ENCODE measurements at regions not wholly inside any gene's neighbourhood (a gene's known extent, or its start where the extent isn't known, plus 50 kb on each side); places are given as distances from the start of the nearest gene placed in this dataset.
"Not testable (repeated sequence)": the region's sequence is repeated elsewhere in the genome, so short reads cannot be mapped to it uniquely, and the experiment has no call there.

DNA sequence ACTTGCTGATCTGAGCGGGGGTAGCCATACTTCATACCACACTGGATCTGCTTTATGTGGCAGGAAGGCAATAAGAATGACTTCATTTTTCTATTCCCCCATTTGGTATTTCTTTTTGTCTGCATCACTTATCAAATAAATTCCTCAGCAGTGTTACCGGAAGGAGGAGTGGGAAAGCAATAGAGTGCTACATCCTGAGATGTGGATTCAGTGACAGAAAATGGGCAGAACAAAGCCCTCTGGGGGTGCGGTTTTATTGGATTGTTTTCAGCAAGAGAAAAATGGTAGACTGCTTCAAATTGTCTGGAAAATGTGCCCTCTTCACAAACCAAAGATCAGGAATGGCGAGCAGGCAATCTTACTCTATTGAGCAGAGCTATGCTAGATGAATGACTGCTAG, 751.9 kb upstream of the NEGR1 start:
- DNase-seq, result no peak

DNA sequence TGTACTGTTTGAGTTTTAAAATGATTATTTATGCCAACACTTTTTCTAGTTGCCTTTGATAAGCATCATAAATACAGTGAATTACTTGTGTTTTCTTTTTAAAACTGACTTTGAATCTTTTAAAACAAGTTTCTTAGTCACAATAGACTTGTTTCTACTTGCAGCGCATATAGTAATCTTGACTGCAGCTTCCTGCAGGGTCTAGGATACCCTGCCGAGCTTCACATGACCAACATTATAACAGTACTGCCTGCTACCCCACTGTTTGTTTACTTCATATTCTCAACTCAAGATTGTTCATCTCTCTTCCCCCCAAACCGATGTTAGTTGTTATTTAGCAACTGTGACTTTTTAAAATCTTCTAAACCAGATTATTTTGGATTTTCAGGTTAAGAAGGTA, 751.3 kb upstream of the NEGR1 start:
- DNase-seq, result no peak

DNA sequence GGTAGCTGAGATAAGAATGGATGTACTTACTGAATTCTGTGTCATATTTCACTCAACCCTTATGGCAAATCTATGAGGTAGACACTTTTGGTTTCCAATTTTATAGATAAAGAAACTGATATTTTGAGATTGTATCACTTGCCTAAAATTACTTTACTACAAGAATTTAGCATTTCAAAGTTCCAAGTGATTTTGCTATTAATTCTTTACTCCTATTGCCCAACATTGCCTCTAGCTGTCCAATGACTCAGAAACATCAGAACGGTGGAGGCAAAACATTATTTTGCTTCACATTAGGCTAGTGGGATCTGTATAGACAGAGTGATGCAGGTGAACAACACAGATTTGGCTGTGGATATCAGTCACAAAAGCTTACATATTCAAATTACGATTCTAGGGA, 747.2 kb upstream of the NEGR1 start:
- DNase-seq, result no peak

DNA sequence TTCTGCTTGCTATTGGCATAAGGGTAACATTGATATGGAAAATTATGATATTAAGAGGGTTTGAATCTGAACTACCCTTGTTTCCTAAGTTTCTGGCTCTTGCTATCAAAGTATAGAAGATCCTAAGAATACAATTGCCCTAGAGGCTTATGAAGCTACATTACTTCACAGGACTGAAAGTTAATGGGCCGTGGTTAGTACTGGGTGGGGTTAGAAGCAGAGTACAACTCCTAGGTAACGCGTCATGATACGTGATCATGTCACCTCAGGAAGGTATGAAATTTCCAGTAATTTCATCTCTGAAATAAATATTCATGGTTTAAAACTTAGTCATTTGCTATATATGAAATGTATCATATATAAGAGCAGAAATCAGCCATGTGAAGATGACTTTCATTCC, 743.8 kb upstream of the NEGR1 start:
- no peak for DNase-seq

DNA sequence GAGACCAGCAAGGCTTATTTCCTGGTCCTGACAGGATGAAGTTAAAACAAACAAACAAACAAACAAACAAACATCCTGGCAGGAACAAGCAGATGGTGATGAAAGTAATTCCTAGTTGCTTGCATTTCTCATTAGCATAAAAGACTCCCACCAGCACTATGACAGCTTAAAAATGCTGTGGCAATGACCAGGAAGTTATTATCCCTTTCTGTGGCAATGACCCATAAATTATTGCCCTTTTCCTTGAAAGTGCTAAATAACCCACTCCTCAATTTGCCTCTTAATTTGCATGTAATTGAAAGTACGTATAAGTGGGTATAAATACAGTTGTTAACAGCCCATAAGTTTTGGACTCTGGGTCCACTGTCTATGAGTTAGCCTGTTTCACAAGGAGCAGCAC, 727.6 kb upstream of the NEGR1 start:
- no peak for DNase-seq

DNA sequence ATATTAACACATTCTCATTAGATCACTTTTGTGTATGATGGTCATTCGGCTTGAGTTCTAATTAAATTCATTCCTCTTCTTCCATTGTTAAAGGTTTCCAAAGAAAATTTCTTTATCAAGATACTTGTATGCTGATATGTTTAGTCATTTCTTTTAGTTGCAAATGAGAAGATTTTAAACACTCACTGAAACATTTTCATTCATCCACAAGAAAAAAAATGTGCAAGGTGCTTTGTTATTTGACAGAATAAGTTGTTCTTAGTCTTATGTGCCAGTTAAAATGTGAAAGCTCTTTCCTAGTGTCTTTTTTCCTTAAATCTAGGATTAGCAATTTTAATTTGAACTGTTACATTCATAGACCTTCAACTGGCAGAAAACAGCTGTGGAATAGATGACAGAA, 727.0 kb upstream of the NEGR1 start:
- no peak for DNase-seq

DNA sequence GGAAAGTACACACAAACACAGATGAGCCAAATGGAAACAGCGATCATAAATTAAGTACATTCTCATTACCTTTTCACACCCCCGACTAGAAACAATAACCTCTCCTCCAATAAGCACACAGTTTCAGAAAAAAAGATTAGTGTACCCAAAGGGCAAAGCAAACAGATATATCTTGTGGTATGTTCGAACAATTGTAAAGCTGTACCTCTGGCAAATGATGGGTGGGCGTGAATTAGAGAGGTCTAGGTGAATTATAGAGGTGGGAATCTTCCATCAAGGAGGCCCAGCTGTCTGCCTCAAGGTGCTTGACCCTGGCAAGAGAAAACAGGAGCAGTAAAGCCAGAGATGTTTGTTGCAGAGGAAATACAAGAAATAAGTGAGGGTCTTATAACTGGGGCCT, 715.3 kb upstream of the NEGR1 start:
- DNase-seq, result no peak

DNA sequence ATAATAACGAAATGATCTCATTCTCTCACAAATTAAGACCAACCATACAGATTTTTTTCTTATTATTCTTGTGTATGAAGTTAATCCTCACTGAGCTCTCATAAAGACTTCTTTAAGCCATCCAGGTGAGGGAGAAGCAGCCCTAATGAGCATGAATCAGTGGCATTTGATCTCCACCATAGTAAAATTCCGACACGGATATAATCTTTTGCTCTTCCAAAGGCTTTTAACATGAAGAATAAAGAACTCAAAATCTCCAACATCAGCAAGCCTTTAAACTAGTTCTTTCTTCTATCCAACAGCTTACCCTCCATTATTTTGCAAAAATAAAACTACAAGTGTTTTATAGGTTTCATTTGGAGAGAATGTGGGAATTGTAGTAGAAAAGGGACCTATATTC, 714.7 kb upstream of the NEGR1 start:
- DNase-seq, result no peak

DNA sequence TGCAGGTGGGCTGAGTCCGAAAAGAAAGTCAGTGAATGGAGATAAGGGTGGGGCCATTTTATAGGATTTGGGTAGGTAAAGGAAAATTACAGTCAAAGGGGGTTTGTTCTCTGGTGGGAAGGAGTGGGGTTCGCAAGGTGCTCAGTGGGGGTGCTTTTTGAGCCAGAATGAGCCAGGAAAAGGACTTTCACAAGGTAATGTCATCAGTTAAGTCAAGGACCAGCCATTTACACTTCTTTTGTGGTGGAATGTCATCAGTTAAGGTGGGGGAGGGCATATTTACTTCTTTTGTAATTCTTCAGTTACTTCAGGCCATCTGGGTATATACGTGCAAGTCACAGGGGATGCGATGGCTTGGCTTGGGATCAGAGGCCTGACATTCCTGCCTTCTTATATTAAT, 705.5 kb upstream of the NEGR1 start:
- not testable (repeated sequence) for DNase-seq

DNA sequence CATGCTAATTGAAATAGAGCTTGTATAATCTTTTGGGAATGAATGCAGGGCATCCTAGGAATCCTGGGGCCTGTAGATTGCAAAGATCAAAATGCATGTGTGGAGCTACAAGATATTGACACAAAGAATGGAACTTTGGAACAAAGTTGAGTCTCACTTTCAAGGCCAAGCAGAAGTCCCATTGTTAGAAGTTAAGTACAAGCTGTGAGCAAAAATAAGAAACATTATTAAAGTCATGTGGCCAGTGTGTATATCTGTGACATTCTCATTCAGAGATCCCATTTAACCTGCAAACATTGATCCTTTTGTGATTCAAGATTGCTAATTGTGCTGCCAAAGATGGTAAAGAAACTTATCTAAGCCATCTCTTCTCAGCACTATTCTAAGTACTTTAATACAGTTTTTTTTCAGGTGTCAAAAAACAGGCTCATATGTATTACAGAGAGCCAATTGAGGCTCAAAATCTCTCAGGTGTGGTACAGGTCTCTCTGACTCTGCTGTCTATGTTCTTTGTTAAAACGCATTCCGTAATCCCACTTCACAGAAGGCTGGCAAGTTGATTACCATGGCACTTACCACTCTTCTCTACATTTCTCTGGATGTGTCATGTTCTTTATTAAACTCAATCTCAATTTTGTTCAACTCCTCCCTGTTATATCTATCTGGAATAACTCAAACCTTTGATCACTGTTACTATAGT, 704.4 kb upstream of the NEGR1 start:
- DNase-seq, result no peak

DNA sequence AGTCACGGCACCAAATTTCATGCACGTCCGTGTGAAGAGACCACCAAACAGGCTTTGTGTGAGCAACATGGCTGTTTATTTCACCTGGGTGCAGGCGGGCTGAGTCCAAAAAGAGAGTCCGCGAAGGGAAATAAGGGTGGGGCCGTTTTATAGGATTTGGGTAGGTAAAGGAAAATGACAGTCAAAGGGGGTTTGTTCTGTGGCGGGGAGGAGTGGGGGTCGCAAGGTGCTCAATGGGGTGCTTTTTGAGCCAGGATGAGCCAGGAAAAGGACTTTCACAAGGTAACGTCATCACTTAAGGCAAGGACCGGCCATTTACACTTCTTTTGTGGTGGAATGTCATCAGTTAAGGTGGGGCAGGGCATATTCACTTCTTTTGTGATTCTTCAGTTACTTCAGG, 702.7 kb upstream of the NEGR1 start:
- DNase-seq, result not testable (repeated sequence)

DNA sequence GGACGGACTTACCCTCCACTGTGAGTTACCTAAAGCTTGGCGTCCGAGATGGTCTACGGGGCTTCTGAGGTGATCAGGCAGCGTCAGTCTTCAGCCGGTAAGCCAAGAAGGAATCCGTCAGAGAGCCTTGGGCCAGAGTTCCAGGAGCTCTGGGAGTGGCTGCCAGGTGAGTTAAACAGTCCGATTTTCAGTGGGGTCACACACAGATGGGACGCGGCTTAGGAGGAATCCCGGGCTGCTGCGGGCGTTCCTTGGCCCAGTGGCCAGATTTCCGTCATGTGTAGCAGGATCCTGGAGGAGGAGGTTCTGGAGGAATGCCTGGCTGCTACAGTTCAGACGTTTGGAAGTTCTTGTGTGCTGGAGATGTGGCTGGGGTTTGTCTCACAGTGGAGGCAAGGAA, 700.7 kb upstream of the NEGR1 start:
- DNase-seq, result not testable (repeated sequence)

DNA sequence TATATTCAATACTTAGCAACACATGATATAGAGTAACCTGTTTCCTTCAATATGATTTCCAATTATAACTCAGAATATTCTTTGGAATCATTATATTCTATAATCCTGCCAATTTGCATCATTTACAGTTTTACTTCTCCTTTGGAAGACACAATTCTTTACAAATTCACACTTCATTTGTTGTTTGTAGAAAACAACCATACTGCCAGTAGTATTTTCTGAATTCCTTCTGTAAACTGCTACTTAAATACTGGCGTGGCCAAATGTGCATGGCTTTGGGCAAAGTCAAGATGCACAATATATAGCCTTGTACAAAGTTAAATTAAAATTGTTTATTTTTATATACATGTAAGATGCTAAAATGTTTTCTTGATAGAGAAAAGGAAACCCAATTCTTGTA, 687.1 kb upstream of the NEGR1 start:
- DNase-seq, result no peak

DNA sequence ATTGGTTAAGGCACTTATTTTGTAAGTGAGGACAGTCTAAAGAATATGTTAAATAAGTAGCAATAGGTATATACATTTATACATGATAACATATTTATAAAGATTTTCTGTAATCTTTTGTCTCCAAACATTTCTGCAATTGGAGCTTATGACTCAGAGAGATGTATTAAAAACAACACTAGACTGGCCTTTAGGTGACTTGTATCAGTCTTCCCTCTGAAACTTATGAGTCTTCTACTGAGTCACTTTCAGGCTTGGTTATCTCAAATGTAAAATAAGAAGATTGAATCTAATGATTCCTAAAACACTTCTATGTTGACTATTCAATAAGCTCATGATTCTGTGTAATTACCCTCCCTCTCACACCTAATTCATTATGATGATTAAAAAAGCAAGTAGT, 672.6 kb upstream of the NEGR1 start:
- no peak for DNase-seq

DNA sequence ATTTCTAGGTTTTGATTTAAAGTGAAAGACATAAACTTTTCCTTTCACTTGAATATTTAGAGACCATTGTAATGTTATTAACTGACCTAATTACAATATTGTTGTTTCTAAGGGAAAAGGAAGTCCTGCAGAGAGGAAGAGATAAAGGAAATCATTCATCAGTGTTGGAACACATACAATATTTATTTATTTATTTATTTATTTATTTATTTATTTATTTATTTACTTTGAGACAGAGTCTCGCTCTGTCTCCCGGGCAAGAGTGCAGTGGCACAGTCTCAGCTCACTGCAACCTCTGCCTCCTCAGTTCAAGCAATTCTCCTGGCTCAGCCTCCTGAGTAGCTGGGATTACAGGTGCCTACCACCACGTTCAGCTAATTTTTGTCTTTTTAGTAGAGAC, 668.6 kb upstream of the NEGR1 start:
- not testable (repeated sequence) for DNase-seq

DNA sequence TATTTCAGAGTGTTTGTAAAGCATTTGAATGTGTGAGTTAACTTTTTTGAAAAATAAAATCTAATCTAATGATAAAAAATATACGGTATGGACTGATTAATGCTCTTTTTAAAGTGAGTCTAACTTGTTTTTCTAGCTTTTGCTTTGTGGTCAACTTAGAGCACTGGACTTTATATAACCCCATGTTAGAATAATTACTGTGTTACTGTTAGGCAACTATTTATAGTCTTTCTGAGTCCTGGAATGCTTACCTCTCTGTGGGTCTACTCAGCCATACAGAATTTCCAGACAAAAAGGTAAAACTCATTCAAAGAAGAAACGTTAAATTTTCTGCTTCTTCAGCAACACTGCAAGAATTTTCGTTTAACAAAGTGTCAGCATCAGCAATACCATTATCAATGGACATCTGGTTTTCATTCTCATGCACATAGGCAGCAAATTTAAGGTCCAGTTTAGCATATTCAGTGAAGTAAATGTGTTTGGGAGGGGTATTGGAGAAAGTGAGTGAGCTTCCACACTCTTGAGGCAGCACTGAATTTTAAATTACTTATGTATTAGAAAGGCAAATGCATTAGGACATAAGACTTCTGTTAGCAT, 664.7 kb upstream of the NEGR1 start:
- no peak for DNase-seq

DNA sequence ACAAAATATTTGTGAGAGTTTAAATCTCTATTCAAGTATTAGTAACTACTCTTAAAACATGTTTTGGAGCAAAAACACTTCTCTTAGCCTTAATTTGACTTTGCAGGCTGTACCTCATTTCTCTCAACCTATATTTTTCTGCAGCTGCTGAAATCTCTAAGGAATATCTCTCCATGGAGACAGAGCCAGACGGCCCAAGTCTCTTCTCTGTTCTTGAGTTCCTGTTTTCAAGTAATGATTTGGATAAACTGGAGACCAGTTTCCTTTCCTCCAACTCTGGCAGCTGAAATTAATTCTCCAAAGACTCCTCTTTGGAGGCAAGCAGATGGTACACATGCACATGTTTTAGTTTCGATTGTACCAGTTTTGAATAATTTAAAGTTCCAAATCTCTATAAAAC, 659.7 kb upstream of the NEGR1 start:
- DNase-seq, result no peak

DNA sequence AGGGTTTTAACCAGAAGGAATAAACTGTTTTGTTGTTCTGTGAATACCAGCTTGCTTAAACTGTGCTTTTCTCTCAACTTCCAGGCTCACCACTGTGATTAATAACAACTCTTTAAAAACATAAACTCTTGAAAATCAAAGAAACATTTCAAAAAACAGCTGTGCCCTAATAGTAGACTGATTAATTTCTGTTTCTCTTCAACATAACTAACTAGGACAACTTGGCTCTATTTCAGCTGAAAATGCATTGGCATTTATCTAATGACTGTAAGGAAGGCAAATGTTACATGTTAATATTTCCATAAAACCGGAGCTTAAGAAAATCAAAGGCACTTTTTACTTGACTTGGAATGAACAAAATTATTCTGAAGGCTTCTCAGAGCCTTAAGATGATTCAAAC, 656.1 kb upstream of the NEGR1 start:
- no peak for DNase-seq

DNA sequence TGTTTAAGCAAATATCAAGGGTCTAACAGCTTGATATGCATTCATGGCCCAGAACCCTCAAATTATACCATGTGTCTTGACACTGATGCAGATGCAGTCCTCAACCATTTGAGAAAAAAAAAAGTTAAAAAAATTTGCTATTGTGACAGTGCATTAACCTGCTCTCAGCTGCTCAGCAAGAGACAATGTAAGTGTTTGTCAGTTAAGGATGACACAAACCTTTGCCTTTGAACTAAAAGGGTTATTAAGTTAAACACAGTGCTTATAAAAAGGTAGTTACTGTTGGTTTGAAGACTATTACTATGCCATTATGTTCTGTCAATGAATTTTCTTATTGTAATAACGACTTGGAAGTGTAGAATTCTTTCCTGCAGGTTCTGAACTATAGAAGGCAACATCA, 655.6 kb upstream of the NEGR1 start:
- no peak for DNase-seq

DNA sequence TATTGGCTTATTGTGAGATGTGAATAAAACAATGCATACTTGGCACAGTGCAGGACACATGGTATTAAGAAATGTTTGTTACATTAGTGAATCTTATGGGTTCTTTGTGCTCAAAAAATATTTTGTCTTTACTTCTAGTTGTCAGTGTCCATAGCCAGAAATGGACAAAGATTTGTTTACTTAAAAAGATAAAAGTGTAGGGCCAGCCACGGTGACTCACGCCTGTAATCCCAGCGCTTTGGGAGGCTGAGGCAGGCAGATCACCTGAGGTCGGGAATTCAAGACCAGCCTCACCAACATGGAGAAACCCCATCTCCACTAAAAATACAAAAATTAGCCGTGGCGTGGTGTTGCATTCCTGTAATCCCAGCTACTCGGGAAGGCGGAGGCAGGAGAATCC, 654.6 kb upstream of the NEGR1 start:
- DNase-seq, result no peak

DNA sequence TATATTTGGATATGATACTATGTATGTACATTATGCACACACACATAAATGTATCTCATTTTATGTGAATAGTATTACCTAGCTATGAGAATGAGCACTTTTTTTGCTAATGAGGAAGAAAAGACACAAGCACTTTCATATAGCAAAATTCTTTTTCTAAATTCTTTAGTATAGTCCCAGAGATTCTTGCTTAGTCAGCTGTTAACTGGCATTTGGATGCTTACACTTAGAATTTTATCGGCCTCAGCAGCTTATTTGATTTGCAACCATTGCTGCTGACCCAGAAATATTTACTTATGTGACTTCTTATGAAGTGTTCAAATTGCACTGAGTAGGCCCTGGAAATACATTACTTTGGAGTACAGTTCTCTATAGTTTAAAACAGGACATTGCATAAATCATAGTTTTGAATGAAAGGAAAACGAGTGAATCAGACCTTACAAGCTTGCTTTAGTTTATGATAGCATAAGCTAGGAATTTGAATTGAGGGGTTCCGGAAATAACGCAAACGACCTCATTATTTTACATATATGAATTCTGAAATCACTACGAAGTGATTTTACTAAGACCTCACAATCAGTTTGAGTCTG, 653.9 kb upstream of the NEGR1 start:
- DNase-seq, result no peak

DNA sequence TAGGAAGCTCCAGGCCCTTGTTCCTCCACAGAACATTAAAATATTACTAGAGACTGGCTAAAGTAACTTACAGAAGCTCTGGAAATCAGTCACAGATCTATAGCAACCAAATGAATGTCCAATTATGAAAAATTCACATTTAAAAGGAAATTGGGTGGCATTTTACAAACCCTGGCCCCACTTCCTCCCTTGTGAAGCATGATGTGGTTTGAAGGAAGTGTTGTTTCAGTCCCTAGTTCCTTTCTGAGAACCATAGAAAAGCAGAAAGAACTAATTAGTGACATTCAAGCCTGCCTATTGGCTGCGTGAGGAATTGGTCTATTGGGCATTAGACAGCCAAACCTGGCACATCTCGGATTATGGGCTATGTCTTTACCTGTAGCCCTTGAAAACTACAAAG, 649.7 kb upstream of the NEGR1 start:
- DNase-seq, result no peak

DNA sequence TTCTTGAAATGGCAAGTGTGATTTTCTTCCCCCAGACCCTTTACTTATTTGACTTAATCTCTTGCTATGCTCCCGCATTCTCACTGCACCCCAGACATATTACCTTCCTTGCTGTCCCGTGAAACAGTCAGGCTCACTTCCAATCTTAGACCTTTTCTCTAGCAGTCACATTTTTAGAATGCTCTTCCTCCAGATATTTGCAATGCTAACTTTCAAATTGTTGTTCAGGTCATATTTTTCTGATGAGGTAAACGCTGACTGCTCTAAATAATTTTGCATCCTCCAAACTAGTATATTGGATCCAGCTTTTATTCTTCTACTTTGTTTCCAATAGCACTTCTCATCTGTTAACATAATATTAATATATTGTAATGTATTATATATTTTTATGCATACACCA, 648.2 kb upstream of the NEGR1 start:
- DNase-seq, result no peak

DNA sequence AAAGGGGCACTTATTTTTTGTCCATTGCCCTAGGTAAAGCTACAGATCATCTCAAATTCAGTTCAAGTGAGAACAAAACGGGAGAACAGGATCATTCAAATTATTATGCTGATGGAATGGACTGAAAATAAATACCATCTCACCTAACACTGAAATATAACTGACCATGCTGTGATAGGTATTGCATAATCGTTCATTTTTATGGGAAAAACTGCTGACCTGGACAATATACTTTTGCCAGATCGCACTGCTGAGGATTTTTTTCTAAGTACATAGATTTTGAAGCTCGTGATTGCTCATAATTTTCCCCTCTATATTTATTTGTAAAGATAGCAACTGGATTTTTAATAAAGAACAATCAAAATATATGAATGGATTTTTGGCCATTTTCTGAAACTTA, 636.6 kb upstream of the NEGR1 start:
- no peak for DNase-seq

DNA sequence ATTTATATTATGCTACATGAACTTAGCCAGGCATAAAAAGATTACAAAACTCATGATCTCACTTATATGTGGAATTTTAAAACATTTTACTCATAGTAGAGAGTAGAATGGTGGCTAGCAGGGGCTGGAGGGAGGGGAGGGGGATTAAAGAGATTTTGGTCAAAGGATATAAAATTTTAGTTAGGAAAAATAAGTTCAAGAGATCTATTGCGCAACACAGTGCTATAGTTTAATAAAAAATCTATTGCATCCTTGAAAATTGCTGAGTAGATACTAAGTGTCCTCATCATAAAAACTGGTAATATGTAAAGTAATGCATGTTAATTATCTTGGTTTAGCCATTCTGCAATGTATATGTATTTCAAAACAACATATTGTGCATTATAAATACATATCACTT, 635.6 kb upstream of the NEGR1 start:
- DNase-seq, result no peak
